SU-DHL-6 (cell line): ENCODE measurements at regions not wholly inside any gene's neighbourhood (a gene's known extent, or its start where the extent isn't known, plus 50 kb on each side); places are given as distances from the start of the nearest gene placed in this dataset.

Experiments used
- EZH2phosphoT487 ChIP-seq: fragments of 200-600 bp; sonication (generic), shearing (Covaris generic); conservative IDR thresholded peaks from 2 replicates; pipeline ENCODE4 v1.6.1; 2018; ENCODE audit warnings: mild to moderate bottlenecking, antibody characterized with exemption, low read length, moderate library complexity, mixed read lengths
- TF ChIP-seq, protein P1 (sequence below): fragments of 200-600 bp; sonication (generic); IDR thresholded peaks from one replicate; pipeline ENCODE4 v1.5.1; 2017; ENCODE audit warnings: antibody characterized with exemption, mild to moderate bottlenecking, low read length, moderate library complexity; ENCODE audit not compliant: insufficient read depth, poor library complexity, severe bottlenecking

DNA sequence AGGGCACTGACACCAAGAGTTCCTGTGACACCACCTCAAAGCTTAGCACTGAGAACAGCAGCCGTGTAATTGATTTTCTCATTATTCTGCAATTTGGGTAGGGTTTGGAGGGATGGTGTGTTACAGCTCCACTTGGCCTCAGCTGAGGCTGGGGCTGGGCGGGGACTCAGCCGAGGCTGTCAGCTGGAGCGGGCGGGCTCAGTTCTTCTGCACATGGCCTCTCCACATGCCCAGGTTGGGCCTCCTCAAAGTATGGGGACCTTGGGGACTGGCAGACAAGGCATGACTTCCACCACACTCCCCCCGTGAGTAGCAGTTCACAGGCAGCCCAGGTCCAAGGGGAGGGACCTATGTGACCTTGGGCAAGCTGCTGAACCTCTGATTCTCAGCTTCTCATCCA is 171.5 kb downstream of the IRF8 start:
- TF ChIP-seq, protein P1, sequence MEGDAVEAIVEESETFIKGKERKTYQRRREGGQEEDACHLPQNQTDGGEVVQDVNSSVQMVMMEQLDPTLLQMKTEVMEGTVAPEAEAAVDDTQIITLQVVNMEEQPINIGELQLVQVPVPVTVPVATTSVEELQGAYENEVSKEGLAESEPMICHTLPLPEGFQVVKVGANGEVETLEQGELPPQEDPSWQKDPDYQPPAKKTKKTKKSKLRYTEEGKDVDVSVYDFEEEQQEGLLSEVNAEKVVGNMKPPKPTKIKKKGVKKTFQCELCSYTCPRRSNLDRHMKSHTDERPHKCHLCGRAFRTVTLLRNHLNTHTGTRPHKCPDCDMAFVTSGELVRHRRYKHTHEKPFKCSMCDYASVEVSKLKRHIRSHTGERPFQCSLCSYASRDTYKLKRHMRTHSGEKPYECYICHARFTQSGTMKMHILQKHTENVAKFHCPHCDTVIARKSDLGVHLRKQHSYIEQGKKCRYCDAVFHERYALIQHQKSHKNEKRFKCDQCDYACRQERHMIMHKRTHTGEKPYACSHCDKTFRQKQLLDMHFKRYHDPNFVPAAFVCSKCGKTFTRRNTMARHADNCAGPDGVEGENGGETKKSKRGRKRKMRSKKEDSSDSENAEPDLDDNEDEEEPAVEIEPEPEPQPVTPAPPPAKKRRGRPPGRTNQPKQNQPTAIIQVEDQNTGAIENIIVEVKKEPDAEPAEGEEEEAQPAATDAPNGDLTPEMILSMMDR, result no peak
- TF ChIP-seq EZH2phosphoT487, result no peak
